CD14-positive monocyte (primary cell): ENCODE measurements at regions not wholly inside any gene's neighbourhood (a gene's known extent, or its start where the extent isn't known, plus 50 kb on each side); places are given as distances from the start of the nearest gene placed in this dataset.

Experiments used
- DNase-seq, 3 donors: peaks; one replicate each; pipeline ENCODE4 v3.0.0-alpha.2; 2011 to 2022
- H2AFZ ChIP-seq: 2 replicates; pipeline ENCODE4 v1.6.0; 2012; ENCODE audit warnings: mild to moderate bottlenecking, low read depth, low read length, inconsistent platforms; ENCODE audit not compliant: insufficient read depth, poor library complexity, severe bottlenecking
- H3K27ac ChIP-seq, 2 donors: 1 replicate in 1 of 2; 2 replicates in 1 of 2; pipeline ENCODE4 v1.5.1; 2012 to 2013; ENCODE audit warnings: low read length in 2 of 2, control low read depth in 1 of 2, inconsistent platforms in 1 of 2, low read depth in 1 of 2, mild to moderate bottlenecking in 1 of 2
- H3K27me3 ChIP-seq, 2 donors: one replicate each; pipeline versions ENCODE4 v1.6.0 to v1.6.1; 2011 to 2013; ENCODE audit warnings: low read length in 2 of 2; ENCODE audit not compliant: control insufficient read depth in 2 of 2, insufficient read depth in 2 of 2
- H3K36me3 ChIP-seq, 2 donors: replicated peaks in 1 of 2; 1 replicate in 1 of 2; 2 replicates in 1 of 2; pipeline versions ENCODE4 v1.5.1 to v1.6.1; 2012 to 2013; ENCODE audit warnings: low read length in 2 of 2, control low read depth in 1 of 2, inconsistent platforms in 1 of 2, mild to moderate bottlenecking in 1 of 2; ENCODE audit not compliant: insufficient read depth in 2 of 2, control insufficient read depth in 1 of 2
- H3K4me1 ChIP-seq, 2 donors: 1 replicate in 1 of 2; 2 replicates in 1 of 2; pipeline versions ENCODE4 v1.5.1 to v1.6.1; 2012 to 2013; ENCODE audit warnings: low read length in 2 of 2, control low read depth in 1 of 2, inconsistent platforms in 1 of 2, mild to moderate bottlenecking in 1 of 2, moderate library complexity in 1 of 2; ENCODE audit not compliant: insufficient read depth in 2 of 2, control insufficient read depth in 1 of 2
- H3K4me2 ChIP-seq: replicated peaks from 2 replicates; pipeline ENCODE3; 2012; ENCODE audit warnings: low read length, moderate library complexity, mild to moderate bottlenecking; ENCODE audit not compliant: poor library complexity, severe bottlenecking; ENCODE audit errors: extremely low read depth
- H3K4me3 ChIP-seq, 3 experiments: fragments of 200-600 bp in 1 of 3; sonication (generic) in 1 of 3; replicated peaks in 1 of 3; 1 replicate in 2 of 3; 2 replicates in 1 of 3; pipeline ENCODE4 v1.5.1; 2011 to 2013; ENCODE audit warnings: low read length in 3 of 3, mild to moderate bottlenecking in 3 of 3, control low read depth in 2 of 3, low read depth in 2 of 3, inconsistent platforms in 1 of 3, moderate library complexity in 1 of 3
- H3K79me2 ChIP-seq: 2 replicates; pipeline ENCODE4 v1.6.0; 2012; ENCODE audit warnings: mild to moderate bottlenecking, control low read depth, inconsistent platforms, low read length, moderate library complexity; ENCODE audit not compliant: insufficient read depth
- H3K9ac ChIP-seq: 2 replicates; pipeline ENCODE4 v1.6.0; 2017; ENCODE audit warnings: low read length, mild to moderate bottlenecking; ENCODE audit not compliant: insufficient read depth, poor library complexity, severe bottlenecking
- H3K9me3 ChIP-seq, 2 donors: replicated peaks in 1 of 2; 1 replicate in 1 of 2; 2 replicates in 1 of 2; pipeline versions ENCODE4 v1.5.1 to v1.6.1; 2012 to 2013; ENCODE audit warnings: low read length in 2 of 2, control low read depth in 1 of 2; ENCODE audit not compliant: control insufficient read depth in 1 of 2, insufficient read depth in 1 of 2
- H4K20me1 ChIP-seq: 2 replicates; pipeline ENCODE4 v1.6.0; 2012; ENCODE audit warnings: mild to moderate bottlenecking, low read length, control low read depth, moderate library complexity; ENCODE audit not compliant: insufficient read depth
- H3K27ac Mint-ChIP-seq, 7 donors: one replicate each; pipeline ENCODE4 v1.8.0; 2020; ENCODE audit warnings: mild to moderate bottlenecking in 7 of 7, mixed read lengths in 7 of 7, moderate library complexity in 6 of 7, inconsistent platforms in 2 of 7
- H3K27me3 Mint-ChIP-seq, 3 donors: one replicate each; pipeline ENCODE4 v1.8.0; 2021 to 2022; ENCODE audit warnings: low read depth in 3 of 3, mild to moderate bottlenecking in 3 of 3, mixed read lengths in 3 of 3, moderate library complexity in 3 of 3, inconsistent platforms in 1 of 3
- H3K36me3 Mint-ChIP-seq, 2 donors: one replicate each; pipeline ENCODE4 v1.8.0; 2020; ENCODE audit warnings: mixed read lengths in 2 of 2, inconsistent platforms in 1 of 2, mild to moderate bottlenecking in 1 of 2
- H3K4me1 Mint-ChIP-seq: one replicate; pipeline ENCODE4 v1.8.0; 2020; ENCODE audit warnings: mild to moderate bottlenecking, mixed read lengths
- H3K4me3 Mint-ChIP-seq, 2 donors: one replicate each; pipeline ENCODE4 v1.8.0; 2020; ENCODE audit warnings: mild to moderate bottlenecking in 2 of 2, mixed read lengths in 2 of 2, moderate library complexity in 1 of 2
- H3K9me3 Mint-ChIP-seq, 7 donors: one replicate each; pipeline ENCODE4 v1.8.0; 2020 to 2022; ENCODE audit warnings: mixed read lengths in 7 of 7, mild to moderate bottlenecking in 6 of 7, moderate library complexity in 6 of 7, inconsistent platforms in 2 of 7
- WGBS: methylation state at CpG from one replicate; pipeline ENCODE4 v1.1.5; 2013; ENCODE audit warnings: missing lambda C conversion rate; ENCODE audit not compliant: insufficient coverage; 5-methylcytosine and 5-hydroxymethylcytosine counted together
- intact Hi-C, 2 donors: fragments of 100-400 bp; cut with micrococcal nuclease; formaldehyde crosslinking; loops; one replicate each; pipeline versions ENCODE4 v1.15.0 to v1.15.1; 2023
- TF ChIP-seq, protein P1 (sequence below): fragments of 200-600 bp; IDR thresholded peaks from one replicate; pipeline ENCODE4 v1.8.0; 2022; ENCODE audit warnings: antibody characterized with exemption, mild to moderate bottlenecking

DNA sequence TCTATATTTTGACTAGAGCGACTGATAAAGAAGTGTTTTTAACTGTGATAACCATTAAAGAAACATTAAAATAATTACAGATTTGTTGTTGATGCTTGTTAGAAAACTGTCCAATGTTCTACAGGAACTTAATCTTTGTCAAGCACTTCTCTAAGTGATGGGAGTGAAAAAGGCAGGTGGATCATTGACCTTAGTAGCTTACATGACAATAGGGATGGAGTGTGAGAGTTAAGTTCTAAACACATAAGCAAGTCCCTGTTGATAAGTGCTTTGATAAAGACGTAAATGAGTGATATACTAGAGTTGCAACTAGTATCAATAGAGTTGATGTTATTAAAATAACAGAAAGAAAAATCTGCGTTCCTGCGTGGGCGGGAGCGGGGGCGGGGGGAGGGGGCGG lies 931.5 kb upstream of the EPHA7 start:
- Mint-ChIP-seq H3K27ac (no peak overlapping the region), H3K4me3 (no peak overlapping the region), H3K4me1 (no peaks in the 10 kb centered on the region), H3K9me3 (no peaks in the 10 kb centered on the region), H3K27me3 (no peaks in the 10 kb centered on the region), H3K36me3 (no peaks in the 10 kb centered on the region)
- no peaks in the 10 kb centered on the region for H3K27me3 ChIP-seq
- no peaks in the 10 kb centered on the region for H3K4me1 ChIP-seq
- H2AFZ ChIP-seq, result no peak overlapping the region
- H3K4me2 ChIP-seq, result no peak overlapping the region
- H3K27ac ChIP-seq, result no peak overlapping the region
- DNase-seq, result no peak
- 54% methylated on average over 5 of the region's 8 CpGs for WGBS
- H4K20me1 ChIP-seq, result no peaks in the 10 kb centered on the region
- intact Hi-C loops, result no loop called here
- no peaks in the 10 kb centered on the region for H3K79me2 ChIP-seq
- no peak overlapping the region for H3K4me3 ChIP-seq
- TF ChIP-seq, protein P1, sequence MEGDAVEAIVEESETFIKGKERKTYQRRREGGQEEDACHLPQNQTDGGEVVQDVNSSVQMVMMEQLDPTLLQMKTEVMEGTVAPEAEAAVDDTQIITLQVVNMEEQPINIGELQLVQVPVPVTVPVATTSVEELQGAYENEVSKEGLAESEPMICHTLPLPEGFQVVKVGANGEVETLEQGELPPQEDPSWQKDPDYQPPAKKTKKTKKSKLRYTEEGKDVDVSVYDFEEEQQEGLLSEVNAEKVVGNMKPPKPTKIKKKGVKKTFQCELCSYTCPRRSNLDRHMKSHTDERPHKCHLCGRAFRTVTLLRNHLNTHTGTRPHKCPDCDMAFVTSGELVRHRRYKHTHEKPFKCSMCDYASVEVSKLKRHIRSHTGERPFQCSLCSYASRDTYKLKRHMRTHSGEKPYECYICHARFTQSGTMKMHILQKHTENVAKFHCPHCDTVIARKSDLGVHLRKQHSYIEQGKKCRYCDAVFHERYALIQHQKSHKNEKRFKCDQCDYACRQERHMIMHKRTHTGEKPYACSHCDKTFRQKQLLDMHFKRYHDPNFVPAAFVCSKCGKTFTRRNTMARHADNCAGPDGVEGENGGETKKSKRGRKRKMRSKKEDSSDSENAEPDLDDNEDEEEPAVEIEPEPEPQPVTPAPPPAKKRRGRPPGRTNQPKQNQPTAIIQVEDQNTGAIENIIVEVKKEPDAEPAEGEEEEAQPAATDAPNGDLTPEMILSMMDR, result no peak
- H3K9ac ChIP-seq, result no peak overlapping the region
- H3K36me3 ChIP-seq, result no peaks in the 10 kb centered on the region
- H3K9me3 ChIP-seq, result no peaks in the 10 kb centered on the region

DNA sequence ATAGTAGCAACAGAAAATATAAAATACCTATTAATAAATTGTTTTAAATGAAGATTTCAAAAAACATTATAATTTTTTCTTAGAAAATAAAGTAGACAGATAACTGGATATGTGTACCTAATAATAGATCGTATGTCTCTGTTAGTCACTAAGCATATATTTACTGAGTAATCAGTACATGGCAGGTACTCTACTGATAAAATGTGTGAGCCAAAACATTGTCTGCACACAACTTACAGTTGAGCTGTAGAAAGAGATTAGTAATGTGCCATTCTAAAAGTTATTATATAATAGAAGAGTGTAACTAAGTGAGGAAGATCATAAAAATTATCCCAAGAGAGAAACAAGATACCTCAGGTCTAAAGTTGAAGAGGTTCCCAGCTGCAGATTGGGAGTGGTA lies 929.9 kb upstream of the EPHA7 start:
- H3K9me3 ChIP-seq, result no peaks in the 10 kb centered on the region
- no peak overlapping the region for H3K4me3 ChIP-seq
- no CpG with 5 or more reads among the region's 1 CpG for WGBS
- no peaks in the 10 kb centered on the region for H3K4me1 ChIP-seq
- intact Hi-C loops, result no loop called here
- no peaks in the 10 kb centered on the region for H4K20me1 ChIP-seq
- no peaks in the 10 kb centered on the region for H3K27me3 Mint-ChIP-seq
- H3K4me3 Mint-ChIP-seq, result no peak overlapping the region
- H3K9me3 Mint-ChIP-seq, result no peaks in the 10 kb centered on the region
- H3K27ac ChIP-seq, result no peak overlapping the region
- no peaks in the 10 kb centered on the region for H3K4me1 Mint-ChIP-seq
- no peaks in the 10 kb centered on the region for H3K79me2 ChIP-seq
- H2AFZ ChIP-seq, result no peak overlapping the region
- no peaks in the 10 kb centered on the region for H3K36me3 ChIP-seq
- H3K4me2 ChIP-seq, result no peak overlapping the region
- no peak for DNase-seq
- H3K27ac Mint-ChIP-seq, result no peak overlapping the region
- TF ChIP-seq, protein P1, result no peak
- no peak overlapping the region for H3K9ac ChIP-seq
- no peaks in the 10 kb centered on the region for H3K36me3 Mint-ChIP-seq
- no peaks in the 10 kb centered on the region for H3K27me3 ChIP-seq
